ENCODE measurements at regions not wholly inside any gene's neighbourhood (a gene's known extent, or its start where the extent isn't known, plus 50 kb on each side); places are given as distances from the start of the nearest gene placed in this dataset.

- ChIA-PET POLR2A (ENCODE audit: partially characterized antibody) (no interaction called here), CTCF (ENCODE audit: partially characterized antibody) (no interaction called here)
- Histone ChIP-seq H2BK120ac (replicated peaks; ENCODE audit: low read depth, low read length) (no peak overlapping the region), H3K56ac (replicated peaks; ENCODE audit: insufficient read length, low read depth, low read length) (no peak overlapping the region), H3K4me2 (ENCODE audit: insufficient read depth in 1 of 2, low read depth in 2 of 2, low read length in 2 of 2) (no peak overlapping the region), H3K23me2 (ENCODE audit: low read depth, low read length) (no peaks in the 10 kb centered on the region), H2AK5ac (ENCODE audit: low read depth, low read length) (no peak overlapping the region), H3K79me1 (ENCODE audit: low read depth, low read length) (no peaks in the 10 kb centered on the region), H4K5ac (ENCODE audit: insufficient read length, low read depth, low read length) (no peak overlapping the region), H2BK12ac (ENCODE audit: low read depth, low read length) (no peak overlapping the region), H3K4me1 (replicated peaks in 1 of 4; ENCODE audit: control insufficient read depth in 3 of 4, insufficient read depth in 4 of 4, low read length in 3 of 4) (peaks cover 0 to 2% (median 0%) of the 10 kb centered on the region in 4 experiments; a peak in 1 of 7 replicates), H3K18ac (ENCODE audit: extremely low read depth, low read length) (no peak overlapping the region), H2AFZ (ENCODE audit: low read length) (no peak overlapping the region), H3K36me3 (ENCODE audit: control insufficient read depth in 2 of 4, insufficient read depth in 4 of 4, low read length in 3 of 4) (no peaks in the 10 kb centered on the region), H3K9ac (replicated peaks in 1 of 4; ENCODE audit: extremely low read depth in 1 of 4, low read depth in 3 of 4, low read length in 3 of 4) (no peak overlapping the region), H3K27ac (ENCODE audit: low read depth, low read length) (no peak overlapping the region), H3K14ac (ENCODE audit: insufficient read length) (no peak overlapping the region), H2BK15ac (ENCODE audit: low read length) (no peak overlapping the region), H3K23ac (ENCODE audit: insufficient read length) (no peak overlapping the region), H3K4me3 (ENCODE audit: extremely low read depth in 1 of 4, insufficient read depth in 2 of 4, low read depth in 3 of 4, low read length in 4 of 4) (no peak overlapping the region), H3K27me3 (replicated peaks in 1 of 4; ENCODE audit: control insufficient read depth in 3 of 4, extremely low read depth in 1 of 4, insufficient read depth in 3 of 4, low read length in 3 of 4) (no peaks in the 10 kb centered on the region), H4K8ac (ENCODE audit: extremely low read depth, insufficient read depth, low read length) (no peak overlapping the region), H2BK5ac (ENCODE audit: low read depth, low read length) (no peak overlapping the region), H2BK20ac (ENCODE audit: low read length) (no peak overlapping the region), H4K20me1 (replicated peaks in 1 of 2; ENCODE audit: control insufficient read depth in 1 of 2, insufficient read depth in 2 of 2, low read length in 2 of 2) (no peaks in the 10 kb centered on the region), H3K79me2 (ENCODE audit: control insufficient read depth in 1 of 2, insufficient read depth in 2 of 2, low read length in 2 of 2) (no peaks in the 10 kb centered on the region), H3K4ac (replicated peaks; ENCODE audit: insufficient read length, low read depth, low read length) (no peak overlapping the region), H3K9me3 (ENCODE audit: insufficient read depth in 2 of 2, low read depth in 1 of 2, low read length in 1 of 2) (no peaks in the 10 kb centered on the region), H4K91ac (replicated peaks; ENCODE audit: insufficient read length, low read length) (no peak overlapping the region)
- TF ChIP-seq BACH1 (IDR thresholded peaks at IDR 0.05; ENCODE audit: low read length): no peak
- no peak for TF ChIP-seq RXRA (IDR thresholded peaks at IDR 0.05; ENCODE audit: insufficient read depth, low read depth, low read length)
- 87% methylated on average over 5 of the region's 5 CpGs; no CpG with 5 or more reads in 1 of the 2 experiments for WGBS, 2 experiments (ENCODE audit: extremely low coverage in 1 of 2, insufficient coverage in 1 of 2, insufficient read length in 1 of 2, insufficient replicate concordance in 2 of 2, low coverage in 1 of 2, low lambda C conversion rate in 2 of 2, missing lambda C conversion rate in 1 of 2)
- no peak for DNase-seq (ENCODE audit: low read depth in 1 of 2, low spot score in 2 of 2)
- no peak for FAIRE-seq
Observed at GRCh38 chr1:166327886-166328285, 161.1 kb upstream of the FAM78B start.

All from H1 (cell line).